Loucy (cell line): ENCODE measurements at regions not wholly inside any gene's neighbourhood (a gene's known extent, or its start where the extent isn't known, plus 50 kb on each side); places are given as distances from the start of the nearest gene placed in this dataset.

ENCODE experiments used
- H2AFZ ChIP-seq: fragments of 200-600 bp; sonication (generic); 2 replicates; pipeline ENCODE4 v1.6.0; 2016; ENCODE audit warnings: antibody characterized with exemption, mild to moderate bottlenecking, low read length, moderate library complexity
- H3F3A ChIP-seq: fragments of 200-600 bp; 2 replicates; pipeline ENCODE4 v1.6.0; 2016; ENCODE audit warnings: antibody characterized with exemption, low read depth, mild to moderate bottlenecking
- H3K27me3 ChIP-seq: fragments of 200-600 bp; sonication (generic); 2 replicates; pipeline ENCODE4 v1.6.1; 2014; ENCODE audit warnings: low read length, mild to moderate bottlenecking; ENCODE audit not compliant: insufficient read depth, poor library complexity, severe bottlenecking
- H3K36me3 ChIP-seq: fragments of 200-600 bp; sonication (generic); 2 replicates; pipeline ENCODE4 v1.6.1; 2016; ENCODE audit warnings: low read length; ENCODE audit not compliant: insufficient read depth
- H3K4me1 ChIP-seq: fragments of 200-600 bp; sonication (generic); 2 replicates; pipeline ENCODE4 v1.5.1; 2014; ENCODE audit warnings: low read length, mild to moderate bottlenecking; ENCODE audit not compliant: insufficient read depth, poor library complexity, severe bottlenecking
- H3K4me2 ChIP-seq: fragments of 200-600 bp; sonication (generic); 2 replicates; pipeline ENCODE4 v1.6.0; 2014; ENCODE audit warnings: antibody characterized with exemption, low read length, low read depth, mild to moderate bottlenecking; ENCODE audit not compliant: poor library complexity, severe bottlenecking
- H3K4me3 ChIP-seq: fragments of 200-600 bp; sonication (generic); 2 replicates; pipeline ENCODE4 v1.5.1; 2014; ENCODE audit warnings: low read length, mild to moderate bottlenecking, mixed read lengths; ENCODE audit not compliant: poor library complexity, severe bottlenecking
- H3K79me2 ChIP-seq: fragments of 200-600 bp; sonication (generic); 2 replicates; pipeline ENCODE4 v1.6.1; 2014; ENCODE audit warnings: low read length; ENCODE audit not compliant: insufficient read depth
- H3K9ac ChIP-seq: fragments of 200-600 bp; sonication (generic); 2 replicates; pipeline ENCODE4 v1.6.0; 2014; ENCODE audit warnings: mild to moderate bottlenecking, low read depth, low read length, moderate library complexity; ENCODE audit not compliant: poor library complexity, severe bottlenecking
- H3K9me2 ChIP-seq: fragments of 200-600 bp; sonication (generic); replicated peaks from 2 replicates; pipeline ENCODE4 v1.6.1; 2016; ENCODE audit warnings: low read depth, low read length, mixed read lengths
- H3K9me3 ChIP-seq: fragments of 200-600 bp; sonication (generic); 2 replicates; pipeline ENCODE4 v1.6.1; 2014; ENCODE audit warnings: mild to moderate bottlenecking, antibody characterized with exemption, low read length, low read depth; ENCODE audit not compliant: insufficient read depth
- H4K20me1 ChIP-seq: fragments of 200-600 bp; sonication (generic); 2 replicates; pipeline ENCODE4 v1.6.0; 2014; ENCODE audit warnings: antibody characterized with exemption, low read length, mild to moderate bottlenecking; ENCODE audit not compliant: insufficient read depth, poor library complexity, severe bottlenecking
- EZH2phosphoT487 ChIP-seq: fragments of 200-600 bp; IDR thresholded peaks from 2 replicates; pipeline ENCODE4 v1.6.1; 2018; ENCODE audit warnings: antibody characterized with exemption, mild to moderate bottlenecking, moderate library complexity, borderline replicate concordance
- TF ChIP-seq, protein P1 (sequence below): fragments of 200-600 bp; sonication (generic); conservative IDR thresholded peaks from 2 replicates; pipeline ENCODE4 v1.5.1; 2014; ENCODE audit warnings: mild to moderate bottlenecking, antibody characterized with exemption, low read length

DNA sequence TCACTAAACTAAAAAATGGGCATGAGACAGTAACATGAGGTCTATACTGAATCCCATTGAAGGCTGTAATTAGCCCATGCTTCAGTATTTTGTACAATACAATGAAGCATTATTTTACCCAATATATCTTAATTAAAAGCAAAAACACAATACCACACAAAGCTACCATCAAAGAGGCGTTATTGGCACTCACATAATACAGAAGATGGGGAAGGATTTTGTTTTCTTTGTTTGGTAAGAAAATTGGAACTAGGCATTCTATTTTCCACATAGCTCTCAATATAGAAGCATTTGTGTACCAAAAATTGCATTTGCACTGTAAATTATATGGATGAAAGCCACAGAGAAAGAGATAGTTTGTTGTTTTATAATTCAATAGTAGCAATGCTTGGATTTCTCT lies 761.0 kb downstream of the EFNA5 start:
- Histone ChIP-seq H3K4me2 (no peak overlapping the region), H2AFZ (no peak overlapping the region), H3K4me3 (no peak overlapping the region), H3K36me3 (no peaks in the 10 kb centered on the region), H3K9ac (no peak overlapping the region), H3K27me3 (no peaks in the 10 kb centered on the region), H3K79me2 (no peaks in the 10 kb centered on the region), H3K4me1 (no peaks in the 10 kb centered on the region), H4K20me1 (no peaks in the 10 kb centered on the region), H3K9me3 (no peaks in the 10 kb centered on the region), H3K9me2 (no peaks in the 10 kb centered on the region), H3F3A (no peaks in the 10 kb centered on the region)
- TF ChIP-seq EZH2phosphoT487: no peak
- TF ChIP-seq, protein P1, sequence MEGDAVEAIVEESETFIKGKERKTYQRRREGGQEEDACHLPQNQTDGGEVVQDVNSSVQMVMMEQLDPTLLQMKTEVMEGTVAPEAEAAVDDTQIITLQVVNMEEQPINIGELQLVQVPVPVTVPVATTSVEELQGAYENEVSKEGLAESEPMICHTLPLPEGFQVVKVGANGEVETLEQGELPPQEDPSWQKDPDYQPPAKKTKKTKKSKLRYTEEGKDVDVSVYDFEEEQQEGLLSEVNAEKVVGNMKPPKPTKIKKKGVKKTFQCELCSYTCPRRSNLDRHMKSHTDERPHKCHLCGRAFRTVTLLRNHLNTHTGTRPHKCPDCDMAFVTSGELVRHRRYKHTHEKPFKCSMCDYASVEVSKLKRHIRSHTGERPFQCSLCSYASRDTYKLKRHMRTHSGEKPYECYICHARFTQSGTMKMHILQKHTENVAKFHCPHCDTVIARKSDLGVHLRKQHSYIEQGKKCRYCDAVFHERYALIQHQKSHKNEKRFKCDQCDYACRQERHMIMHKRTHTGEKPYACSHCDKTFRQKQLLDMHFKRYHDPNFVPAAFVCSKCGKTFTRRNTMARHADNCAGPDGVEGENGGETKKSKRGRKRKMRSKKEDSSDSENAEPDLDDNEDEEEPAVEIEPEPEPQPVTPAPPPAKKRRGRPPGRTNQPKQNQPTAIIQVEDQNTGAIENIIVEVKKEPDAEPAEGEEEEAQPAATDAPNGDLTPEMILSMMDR: no peak

DNA sequence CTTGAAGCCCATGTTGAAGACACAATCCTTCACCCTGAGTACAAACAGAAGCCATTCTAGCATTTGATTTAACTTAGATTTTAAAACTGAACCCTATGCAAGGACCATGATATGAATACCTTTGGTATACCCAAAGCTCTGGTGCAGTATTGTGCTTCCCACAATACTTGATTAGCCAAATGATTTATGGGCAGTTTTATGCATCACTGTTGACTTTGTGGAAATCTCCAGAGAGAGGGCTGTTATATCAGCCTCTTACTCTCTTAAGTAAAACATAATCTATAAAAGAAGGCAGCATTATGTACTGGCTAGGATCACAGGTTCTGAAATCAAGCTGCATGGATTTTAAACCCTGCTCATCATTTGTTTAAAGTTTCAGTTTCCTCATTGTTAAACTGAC lies 762.8 kb downstream of the EFNA5 start:
- Histone ChIP-seq H3K4me1 (no peaks in the 10 kb centered on the region), H3F3A (no peaks in the 10 kb centered on the region), H3K9me2 (no peaks in the 10 kb centered on the region), H3K4me3 (no peak overlapping the region), H3K4me2 (no peak overlapping the region), H3K36me3 (no peaks in the 10 kb centered on the region), H2AFZ (no peak overlapping the region), H4K20me1 (no peaks in the 10 kb centered on the region), H3K79me2 (no peaks in the 10 kb centered on the region), H3K9me3 (no peaks in the 10 kb centered on the region), H3K9ac (no peak overlapping the region), H3K27me3 (no peaks in the 10 kb centered on the region)
- no peak for TF ChIP-seq EZH2phosphoT487
- TF ChIP-seq, protein P1: no peak

DNA sequence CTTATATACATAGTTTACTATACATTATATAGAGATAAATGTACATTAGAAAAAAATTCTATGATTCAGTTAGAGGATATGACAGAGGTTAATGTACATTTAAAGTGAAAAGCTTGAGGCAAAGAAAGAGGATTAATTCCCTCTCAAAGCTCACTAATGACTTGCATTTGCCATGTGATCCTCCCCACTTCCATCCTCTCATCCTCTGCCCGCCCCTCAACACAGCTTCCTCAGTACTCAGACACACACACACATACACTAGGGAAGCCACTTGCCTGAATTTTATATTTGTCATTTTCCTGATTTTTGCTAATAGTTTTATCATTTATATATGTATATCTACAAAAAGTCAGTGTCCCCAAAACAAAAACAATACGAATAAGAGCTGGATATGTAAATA lies 764.5 kb downstream of the EFNA5 start:
- TF ChIP-seq EZH2phosphoT487: no peak
- TF ChIP-seq, protein P1: no peak
- Histone ChIP-seq H3K9me3 (no peaks in the 10 kb centered on the region), H3F3A (no peaks in the 10 kb centered on the region), H3K4me3 (no peak overlapping the region), H3K79me2 (no peaks in the 10 kb centered on the region), H2AFZ (no peak overlapping the region), H3K9me2 (no peaks in the 10 kb centered on the region), H4K20me1 (no peaks in the 10 kb centered on the region), H3K9ac (no peak overlapping the region), H3K27me3 (no peaks in the 10 kb centered on the region), H3K4me2 (no peak overlapping the region), H3K36me3 (no peaks in the 10 kb centered on the region), H3K4me1 (no peaks in the 10 kb centered on the region)
